ENCODE measurements at regions not wholly inside any gene's neighbourhood (a gene's known extent, or its start where the extent isn't known, plus 50 kb on each side); places are given as distances from the start of the nearest gene placed in this dataset.

- ATAC-seq, result no peak
- no peaks in the 10 kb centered on the region for H3K4me1 ChIP-seq (ENCODE audit: insufficient read depth, low read length)
- peaks cover 33% of the 10 kb centered on the region for H3K9me3 ChIP-seq (ENCODE audit: low read length)
- in situ Hi-C loops (cut with HindIII; ENCODE audit: extremely low pct_ligation_motif_present, low pct_unique_long_range_greater_than_20kb) (no loop called here), intact Hi-C loops (cut with micrococcal nuclease; ENCODE audit: unreplicated experiment) (no loop called here)
- no peaks in the 10 kb centered on the region for H3K36me3 ChIP-seq (replicated peaks in 1 of 2; ENCODE audit: control insufficient read depth in 1 of 2, insufficient read depth in 2 of 2, low read length in 2 of 2)
- no peak overlapping the region for H2AFZ ChIP-seq (ENCODE audit: low read length)
- H3K27me3 ChIP-seq (ENCODE audit: control insufficient read depth in 1 of 2, insufficient read depth in 2 of 2, low read length in 2 of 2), result no peaks in the 10 kb centered on the region
- no peaks in the 10 kb centered on the region for H3K79me2 ChIP-seq (ENCODE audit: insufficient read depth, low read length)
- no peak overlapping the region for H3K27ac ChIP-seq (ENCODE audit: extremely low read length, insufficient read depth, low read length)
- no peak for DNase-seq (ENCODE audit: low spot score)
- TF ChIP-seq GPN1 (CRISPR knock-in tag; IDR thresholded peaks at IDR 0.05; ENCODE audit: borderline replicate concordance) (no peak), ZNF333 (CRISPR knock-in tag; IDR thresholded peaks at IDR 0.05; ENCODE audit: borderline replicate concordance) (no peak), TSC22D2 (CRISPR knock-in tag; IDR thresholded peaks at IDR 0.05; ENCODE audit: borderline replicate concordance) (no peak), ZBTB38 (CRISPR knock-in tag; IDR thresholded peaks at IDR 0.05) (no peak), ADNP (CRISPR knock-in tag; IDR thresholded peaks at IDR 0.05) (no peak), DDIT3 (CRISPR knock-in tag; IDR thresholded peaks at IDR 0.05) (no peak), ZNF704 (CRISPR knock-in tag; IDR thresholded peaks at IDR 0.05; ENCODE audit: borderline replicate concordance) (no peak), ATF5 (CRISPR knock-in tag; IDR thresholded peaks at IDR 0.05; ENCODE audit: low read depth) (no peak), ZNF431 (CRISPR knock-in tag; IDR thresholded peaks at IDR 0.05; ENCODE audit: borderline replicate concordance, low read depth) (no peak), ZNF343 (CRISPR knock-in tag; IDR thresholded peaks at IDR 0.05) (no peak), ZNF737 (CRISPR knock-in tag; IDR thresholded peaks at IDR 0.05; ENCODE audit: borderline replicate concordance) (no peak), ZNF841 (CRISPR knock-in tag; IDR thresholded peaks at IDR 0.05; ENCODE audit: borderline replicate concordance) (no peak), POLR2AphosphoS2 (IDR thresholded peaks at IDR 0.05; ENCODE audit: low read depth, low read length) (no peak), SP4 (CRISPR knock-in tag; IDR thresholded peaks at IDR 0.05) (no peak), CBX1 (IDR thresholded peaks at IDR 0.05; ENCODE audit: low read depth) (no peak), CTCF (CRISPR knock-in tag; IDR thresholded peaks at IDR 0.05) (no peak)
- POLR2A ChIA-PET, result no interaction called here
- WGBS (ENCODE audit: low lambda C conversion rate), result 2% methylated on average over 2 of the region's 2 CpGs
- no peak for FAIRE-seq
- H3K4me2 ChIP-seq (ENCODE audit: low read depth, low read length), result no peak overlapping the region
- BruUV-seq (replicated peaks), result no TSS peak
- H4K20me1 ChIP-seq (ENCODE audit: insufficient read depth, low read length), result no peaks in the 10 kb centered on the region
- no peak overlapping the region for H3K9ac ChIP-seq (ENCODE audit: insufficient read depth, low read depth, low read length)
- CTCF ChIA-PET (ENCODE audit: low intra/inter-chr PET ratio, low total read pairs), result no interaction called here
- H3K4me3 ChIP-seq (replicated peaks in 1 of 3; ENCODE audit: insufficient read depth in 1 of 3, low read depth in 2 of 3, low read length in 3 of 3), result no peak overlapping the region
These were observed 816.2 kb downstream of the TDRD15 start for GRCh38 chr2:21939967-21940366.

Measured in HepG2 (cell line).